NT2/D1 (cell line): ENCODE measurements at regions not wholly inside any gene's neighbourhood (a gene's known extent, or its start where the extent isn't known, plus 50 kb on each side); places are given as distances from the start of the nearest gene placed in this dataset.

Experiments
- DNase-seq: peaks from one replicate; pipeline ENCODE4 v3.0.0-alpha.2; 2011; ENCODE audit warnings: low read depth, low spot score
- H3K27me3 ChIP-seq: 2 replicates; pipeline ENCODE4 v1.6.0; 2011; ENCODE audit warnings: mild to moderate bottlenecking; ENCODE audit not compliant: insufficient read length, insufficient read depth
- H3K36me3 ChIP-seq: 2 replicates; pipeline ENCODE4 v1.6.1; 2011; ENCODE audit warnings: mild to moderate bottlenecking, low read length, mixed read lengths; ENCODE audit not compliant: insufficient read depth, insufficient read length
- H3K4me1 ChIP-seq: 2 replicates; pipeline ENCODE4 v1.5.1; 2011; ENCODE audit not compliant: insufficient read depth, insufficient read length
- H3K4me3 ChIP-seq: 2 replicates; pipeline ENCODE4 v1.5.1; 2011; ENCODE audit warnings: low read depth; ENCODE audit not compliant: insufficient read length
- H3K9ac ChIP-seq: 2 replicates; pipeline ENCODE4 v1.6.0; 2011; ENCODE audit warnings: low read depth; ENCODE audit not compliant: insufficient read length
- H3K9me3 ChIP-seq: 2 replicates; pipeline ENCODE4 v1.5.1; 2011; ENCODE audit warnings: mild to moderate bottlenecking, low read length; ENCODE audit not compliant: insufficient read depth
- SUZ12 ChIP-seq: IDR thresholded peaks from 2 replicates; pipeline ENCODE4 v1.6.1; 2011; ENCODE audit not compliant: insufficient read length, insufficient read depth; ENCODE audit errors: extremely low read depth
- YY1 ChIP-seq: IDR thresholded peaks from 2 replicates; pipeline ENCODE4 v1.6.1; 2011; ENCODE audit not compliant: insufficient read length, insufficient read depth
- ZNF274 ChIP-seq: IDR thresholded peaks from 2 replicates; pipeline ENCODE4 v1.6.1; 2011; ENCODE audit warnings: mild to moderate bottlenecking, low read depth, low read length

DNA sequence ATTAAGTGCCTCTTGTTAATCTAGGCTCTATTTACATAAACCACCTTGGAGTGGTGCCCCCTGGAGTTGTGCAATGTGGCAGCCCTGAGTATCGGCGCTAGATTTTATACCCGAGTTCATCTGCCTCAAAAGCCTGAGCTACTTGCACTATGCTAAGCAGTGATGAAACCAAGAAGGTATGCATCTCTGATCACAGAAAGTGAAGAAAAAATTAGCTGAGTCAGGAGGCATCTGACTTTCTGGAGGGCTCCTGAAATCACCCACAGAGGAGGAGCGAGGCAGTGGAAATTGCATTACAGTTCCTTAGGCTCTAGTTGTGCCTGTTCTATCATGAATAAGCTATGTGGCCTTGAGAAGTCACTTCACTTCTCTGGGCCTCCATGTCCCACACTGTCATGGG, 80.3 kb upstream of the PSMD7 start:
- H3K9ac ChIP-seq = no peak overlapping the region
- no peaks in the 10 kb centered on the region for H3K27me3 ChIP-seq
- no peaks in the 10 kb centered on the region for H3K9me3 ChIP-seq
- H3K4me1 ChIP-seq = no peaks in the 10 kb centered on the region
- TF ChIP-seq ZNF274 = no peak
- TF ChIP-seq SUZ12 = no peak
- TF ChIP-seq YY1 = no peak
- DNase-seq = no peak
- no peak overlapping the region for H3K4me3 ChIP-seq
- H3K36me3 ChIP-seq = no peaks in the 10 kb centered on the region

DNA sequence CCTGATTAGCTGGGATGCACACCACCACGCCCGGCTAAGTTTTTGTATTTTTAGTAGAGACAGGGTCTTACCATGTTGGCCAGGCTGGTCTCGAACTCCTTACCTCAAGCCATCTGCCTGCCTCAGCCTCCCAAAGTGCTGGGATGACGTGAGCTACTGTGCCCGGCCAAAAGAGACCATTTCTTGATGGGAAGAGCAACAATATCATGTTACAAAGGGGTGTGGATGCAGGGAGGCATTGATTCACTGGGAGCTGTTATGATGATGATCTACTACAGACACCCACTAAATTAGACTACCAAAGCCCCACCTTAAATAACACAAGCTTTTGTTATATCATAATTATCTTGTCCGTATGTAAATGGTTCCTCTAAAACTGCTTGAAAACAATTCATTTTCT, 81.4 kb upstream of the PSMD7 start:
- DNase-seq = no peak
- H3K36me3 ChIP-seq = no peaks in the 10 kb centered on the region
- H3K9me3 ChIP-seq = no peaks in the 10 kb centered on the region
- no peaks in the 10 kb centered on the region for H3K4me1 ChIP-seq
- H3K27me3 ChIP-seq = no peaks in the 10 kb centered on the region
- no peak overlapping the region for H3K4me3 ChIP-seq
- TF ChIP-seq ZNF274 = no peak
- no peak for TF ChIP-seq SUZ12
- no peak for TF ChIP-seq YY1
- no peak overlapping the region for H3K9ac ChIP-seq

DNA sequence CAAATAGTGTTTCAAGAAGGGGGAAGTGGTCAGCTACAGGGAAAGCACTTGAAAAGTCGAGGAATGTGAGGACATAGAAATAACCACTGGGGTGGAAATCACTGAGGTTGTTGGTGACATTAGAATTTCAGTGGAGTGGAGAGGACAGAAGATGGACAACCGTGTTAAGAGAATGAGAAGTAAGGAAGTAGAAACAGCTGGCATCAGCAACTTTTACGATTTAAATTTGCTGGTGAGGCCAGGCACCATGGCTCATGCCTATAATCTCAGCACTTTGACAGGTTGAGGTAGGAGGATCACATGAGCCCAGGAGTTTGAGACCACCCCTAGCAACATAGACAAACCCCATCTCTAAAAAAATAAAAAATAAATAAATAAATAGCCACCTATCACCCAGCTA, 83.2 kb upstream of the PSMD7 start:
- DNase-seq = no peak
- no peaks in the 10 kb centered on the region for H3K36me3 ChIP-seq
- H3K9ac ChIP-seq = no peak overlapping the region
- H3K4me1 ChIP-seq = no peaks in the 10 kb centered on the region
- TF ChIP-seq SUZ12 (no peak), ZNF274 (no peak), YY1 (no peak)
- no peak overlapping the region for H3K4me3 ChIP-seq
- H3K9me3 ChIP-seq = no peaks in the 10 kb centered on the region
- H3K27me3 ChIP-seq = no peaks in the 10 kb centered on the region

DNA sequence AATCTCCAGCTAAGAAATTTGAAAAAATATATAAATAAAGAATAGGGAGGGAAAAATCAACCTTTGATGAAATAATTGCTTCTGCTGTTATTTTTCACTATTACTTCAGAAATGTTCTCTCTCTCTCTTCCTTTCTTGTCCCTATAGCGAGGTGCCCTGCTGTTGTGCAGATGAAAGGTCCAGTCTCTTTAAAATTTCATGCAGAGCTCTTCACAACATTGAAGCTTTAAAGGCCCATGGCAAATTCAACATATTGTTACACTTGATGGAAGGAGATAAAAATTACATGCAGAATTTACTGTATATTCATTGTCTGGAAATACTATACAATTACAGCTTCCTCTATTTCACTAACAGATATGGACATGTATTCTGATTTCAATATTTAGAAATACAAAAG, 86.4 kb upstream of the PSMD7 start:
- no peak overlapping the region for H3K4me3 ChIP-seq
- H3K9me3 ChIP-seq = no peaks in the 10 kb centered on the region
- no peak overlapping the region for H3K9ac ChIP-seq
- H3K36me3 ChIP-seq = no peaks in the 10 kb centered on the region
- no peaks in the 10 kb centered on the region for H3K4me1 ChIP-seq
- no peaks in the 10 kb centered on the region for H3K27me3 ChIP-seq
- DNase-seq = no peak
- TF ChIP-seq SUZ12 = no peak
- TF ChIP-seq ZNF274 = no peak
- TF ChIP-seq YY1 = no peak

DNA sequence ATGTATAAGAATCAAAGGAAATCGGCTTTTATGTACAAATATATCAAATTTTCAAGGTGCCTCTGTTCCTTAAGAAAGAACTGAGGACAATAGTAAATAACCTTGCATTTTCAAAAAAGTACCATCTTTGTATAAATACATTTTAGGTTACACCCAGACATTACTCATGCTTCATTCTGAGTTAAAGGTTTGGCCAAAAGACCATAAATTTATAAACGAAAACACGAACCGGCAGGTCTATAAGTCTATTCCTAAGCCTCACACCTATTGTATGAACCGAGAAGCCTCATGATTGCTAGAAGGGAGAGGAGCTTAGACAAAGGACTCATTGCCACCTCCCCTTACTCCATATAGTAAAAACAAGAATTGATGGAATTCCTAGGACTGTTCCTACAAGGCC, 94.6 kb upstream of the PSMD7 start:
- Histone ChIP-seq H3K4me3 (no peak overlapping the region), H3K27me3 (no peaks in the 10 kb centered on the region), H3K9me3 (no peaks in the 10 kb centered on the region), H3K4me1 (no peaks in the 10 kb centered on the region), H3K36me3 (no peaks in the 10 kb centered on the region), H3K9ac (no peak overlapping the region)
- no peak for TF ChIP-seq YY1
- TF ChIP-seq ZNF274 = no peak
- TF ChIP-seq SUZ12 = no peak
- no peak for DNase-seq

DNA sequence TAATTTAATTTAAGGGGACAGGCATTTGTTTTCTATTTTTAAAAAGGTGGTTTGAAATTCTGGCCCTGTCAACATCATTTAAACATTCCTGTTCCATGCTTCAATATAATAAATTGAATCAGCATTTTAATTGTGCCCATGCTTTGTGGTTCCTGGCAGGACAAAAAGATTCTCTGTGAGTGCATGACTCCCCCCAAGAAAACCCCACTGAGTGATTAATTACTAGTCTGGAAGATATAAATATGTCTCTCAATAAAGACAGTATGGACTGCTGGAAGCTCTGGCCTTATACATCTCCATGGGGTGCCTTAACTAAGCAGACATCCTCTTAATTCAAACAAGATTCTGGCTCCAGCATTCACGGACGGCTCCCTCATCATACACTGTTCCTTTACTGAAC, 95.0 kb upstream of the PSMD7 start:
- Histone ChIP-seq H3K9ac (no peak overlapping the region), H3K36me3 (no peaks in the 10 kb centered on the region), H3K4me3 (no peak overlapping the region), H3K4me1 (no peaks in the 10 kb centered on the region), H3K9me3 (no peaks in the 10 kb centered on the region), H3K27me3 (no peaks in the 10 kb centered on the region)
- TF ChIP-seq YY1 = no peak
- no peak for TF ChIP-seq SUZ12
- TF ChIP-seq ZNF274 = no peak
- DNase-seq = no peak

DNA sequence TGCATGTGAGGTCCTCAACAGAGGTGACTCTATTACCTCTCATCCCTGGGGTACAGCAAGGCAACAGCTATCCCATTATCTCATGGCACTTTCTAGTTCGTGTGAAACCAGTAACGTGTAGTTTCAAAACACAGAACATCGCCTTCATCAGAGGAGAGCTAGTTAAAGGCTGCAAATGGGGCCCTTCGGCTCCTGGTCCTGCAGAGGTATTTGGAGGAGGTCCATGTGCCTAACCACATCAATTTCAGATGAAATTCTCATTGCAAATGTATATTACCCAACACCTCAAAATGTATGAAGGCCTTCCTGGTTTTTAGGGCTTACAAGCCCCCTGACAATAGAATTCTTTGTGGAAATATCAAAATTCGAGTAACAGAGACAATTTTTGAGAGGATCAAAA, 95.7 kb upstream of the PSMD7 start:
- Histone ChIP-seq H3K9ac (no peak overlapping the region), H3K36me3 (no peaks in the 10 kb centered on the region), H3K9me3 (no peaks in the 10 kb centered on the region), H3K4me3 (no peak overlapping the region), H3K27me3 (no peaks in the 10 kb centered on the region), H3K4me1 (no peaks in the 10 kb centered on the region)
- TF ChIP-seq SUZ12 (no peak), YY1 (no peak), ZNF274 (no peak)
- DNase-seq = no peak

DNA sequence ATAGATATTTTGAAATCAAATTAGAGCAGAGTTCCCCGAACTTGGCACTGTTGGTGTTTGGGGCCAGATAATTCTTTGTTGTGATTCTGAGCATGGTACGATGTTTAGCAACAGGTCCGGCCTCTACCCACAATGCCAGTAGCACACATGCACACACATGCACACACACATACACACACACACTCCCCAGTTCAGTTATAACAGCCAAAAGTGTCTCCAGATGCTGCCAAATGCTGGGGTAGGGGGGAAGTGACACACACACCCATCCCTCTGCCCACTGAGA, 96.8 kb upstream of the PSMD7 start:
- no peak overlapping the region for H3K9ac ChIP-seq
- no peak overlapping the region for H3K4me3 ChIP-seq
- H3K36me3 ChIP-seq = no peaks in the 10 kb centered on the region
- H3K4me1 ChIP-seq = no peaks in the 10 kb centered on the region
- no peak for DNase-seq
- no peaks in the 10 kb centered on the region for H3K9me3 ChIP-seq
- TF ChIP-seq YY1 (no peak), ZNF274 (no peak), SUZ12 (no peak)
- H3K27me3 ChIP-seq = no peaks in the 10 kb centered on the region
